Middle frontal gyrus (tissue), 1 donor: ENCODE measurements at regions not wholly inside any gene's neighbourhood (a gene's known extent, or its start where the extent isn't known, plus 50 kb on each side); places are given as distances from the start of the nearest gene placed in this dataset.

ENCODE experiments used
- DNase-seq: peaks from one replicate; pipeline ENCODE4 v3.0.0-alpha.2; 2015; ENCODE audit warnings: low spot score; ENCODE audit errors: extremely low spot score

DNA sequence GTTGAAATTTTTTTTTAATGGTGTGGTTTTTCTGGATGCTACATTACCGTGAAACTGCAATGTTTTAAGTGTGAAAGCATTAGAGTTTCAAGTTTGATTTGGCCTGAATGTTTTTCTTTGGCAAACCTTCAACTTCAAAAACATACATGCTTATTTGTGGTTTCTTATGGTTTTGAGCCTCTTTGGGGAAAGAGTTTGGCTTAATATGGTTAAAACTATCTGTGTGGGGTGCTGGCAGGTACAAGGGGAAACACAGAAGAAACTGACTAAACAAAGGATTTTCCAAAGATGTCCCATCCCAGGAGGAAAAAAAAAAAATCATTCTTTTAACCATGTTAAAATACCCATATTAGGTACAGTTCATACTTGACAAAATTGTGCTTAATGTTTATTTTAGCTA lies 121.1 kb downstream of the HGF start:
- DNase-seq, result no peak

DNA sequence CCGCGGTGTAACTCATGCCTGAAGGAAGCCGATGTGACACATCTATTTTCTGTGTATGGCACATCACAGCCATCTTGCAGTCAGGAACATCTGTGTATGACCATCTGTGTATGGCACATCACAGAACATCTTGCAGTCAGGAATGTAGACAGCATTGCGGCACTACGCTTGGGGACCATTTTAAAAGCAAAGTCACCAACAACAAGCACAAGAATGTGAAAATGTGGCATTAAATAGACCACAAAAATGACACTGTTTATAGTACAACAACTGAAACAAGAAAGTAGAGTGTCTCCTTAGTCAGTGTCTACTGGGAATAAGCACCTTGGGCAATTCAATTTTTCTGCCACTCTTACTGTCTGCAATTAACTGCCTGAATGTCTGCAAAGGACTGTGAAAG lies 124.4 kb downstream of the HGF start:
- no peak for DNase-seq

DNA sequence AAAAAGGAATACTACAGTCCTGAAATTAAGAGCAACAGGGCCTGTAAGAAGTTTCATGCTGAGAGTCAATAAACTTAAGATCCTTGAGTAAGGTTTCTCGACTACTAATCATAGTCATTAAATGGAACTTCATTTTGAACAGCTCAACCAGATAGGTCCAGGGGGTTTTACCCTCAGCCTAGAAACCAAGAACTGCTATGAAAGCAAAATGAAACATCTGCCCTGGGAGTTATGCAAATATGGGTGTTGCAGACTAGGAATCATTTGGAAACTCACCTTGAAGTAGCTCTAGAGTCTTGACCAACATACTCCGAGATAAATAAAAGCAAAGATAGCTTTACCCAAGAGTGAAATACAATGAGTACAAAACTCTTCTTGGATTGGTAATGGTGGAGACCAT lies 128.0 kb downstream of the HGF start:
- no peak for DNase-seq

DNA sequence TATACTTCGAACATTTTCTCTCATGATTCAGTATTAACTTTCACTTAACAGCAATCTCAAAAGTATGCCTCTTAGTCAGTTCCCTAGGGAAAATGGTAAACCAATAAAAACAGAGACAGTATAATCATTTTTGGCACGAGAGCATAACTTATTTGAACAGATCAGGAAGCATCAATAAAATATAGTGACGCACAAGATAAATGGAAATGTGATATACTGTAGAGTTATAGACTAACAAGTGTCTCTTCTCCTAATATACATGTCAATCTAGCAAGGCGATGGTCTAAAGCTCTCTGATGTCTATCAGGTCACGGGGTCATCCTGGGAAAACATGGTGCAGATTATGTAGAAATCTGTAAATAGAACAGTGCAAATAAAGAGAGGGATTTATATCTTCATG lies 131.6 kb downstream of the HGF start:
- no peak for DNase-seq

DNA sequence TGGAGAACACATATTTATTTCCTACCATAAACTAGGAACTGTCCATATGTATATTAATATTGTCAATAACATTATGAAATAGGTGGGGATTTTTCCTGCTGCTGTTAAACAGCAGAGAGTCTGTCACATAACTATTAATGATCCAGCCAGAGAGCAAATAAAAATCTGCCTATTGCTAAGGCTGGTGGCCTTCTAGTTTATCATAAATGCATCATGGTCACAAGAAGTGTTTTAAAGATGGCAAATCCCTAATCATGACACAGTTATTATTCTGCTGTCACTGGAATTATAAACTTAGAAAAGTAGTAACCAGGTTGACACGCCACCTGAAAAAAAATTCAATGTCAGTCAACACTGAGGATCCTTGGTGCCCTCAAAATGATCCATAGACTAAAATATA lies 132.3 kb downstream of the HGF start:
- DNase-seq, result no peak

DNA sequence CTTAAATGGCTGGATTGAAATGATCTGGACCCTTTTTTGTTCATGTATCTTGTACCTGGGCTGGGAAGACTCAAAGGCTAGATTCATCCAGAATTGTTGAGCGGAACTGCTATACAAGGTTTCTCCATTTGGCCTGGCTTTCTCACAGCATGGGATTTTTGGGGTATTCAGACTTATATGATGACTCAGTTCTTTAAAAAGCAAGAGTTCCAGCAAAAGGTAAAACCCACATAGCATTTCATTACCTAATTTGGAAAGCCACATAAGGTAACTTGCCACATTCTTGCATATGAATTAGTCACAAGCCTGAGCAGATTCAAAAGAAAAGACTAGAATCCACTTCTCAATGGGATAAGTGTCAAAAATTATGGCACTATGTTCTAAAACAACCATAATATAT lies 137.4 kb downstream of the HGF start:
- DNase-seq, result no peak

DNA sequence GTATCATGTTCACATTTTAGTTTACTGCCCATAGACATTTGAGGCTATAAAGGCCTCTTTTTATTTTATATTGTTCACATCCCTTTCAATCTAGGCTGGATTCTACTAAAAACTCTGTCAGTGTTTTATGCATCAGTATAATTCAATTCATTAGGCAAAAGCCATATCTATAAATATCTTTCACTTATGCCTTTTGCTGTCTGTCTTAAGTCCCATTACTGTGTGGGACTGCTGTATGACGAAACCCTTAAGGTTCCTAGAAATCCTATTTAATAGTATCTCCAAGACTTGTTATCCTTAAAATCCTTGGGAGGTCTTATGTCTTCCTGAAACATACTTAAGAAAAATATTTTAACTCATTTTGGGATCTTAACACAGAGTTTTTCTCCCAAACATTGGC lies 139.2 kb downstream of the HGF start:
- no peak for DNase-seq

DNA sequence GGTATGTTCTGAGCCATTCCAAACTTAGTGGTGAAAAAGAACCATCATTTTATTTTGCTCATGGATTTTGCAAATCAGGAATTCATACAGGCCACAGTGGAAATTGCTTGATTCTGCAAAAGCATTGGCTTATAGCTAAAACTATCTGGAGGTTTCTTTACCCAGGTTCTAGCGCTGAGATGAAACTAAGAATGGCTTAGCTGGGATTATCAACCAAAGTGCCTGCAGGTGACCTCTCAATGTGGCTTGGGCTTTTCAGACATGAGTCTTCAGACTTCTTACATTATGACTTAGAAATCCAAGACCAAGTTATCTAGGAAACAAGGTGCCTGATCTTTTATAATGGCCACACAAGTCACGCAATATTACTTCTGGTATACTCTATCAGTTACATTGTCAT lies 140.1 kb downstream of the HGF start:
- DNase-seq, result no peak

DNA sequence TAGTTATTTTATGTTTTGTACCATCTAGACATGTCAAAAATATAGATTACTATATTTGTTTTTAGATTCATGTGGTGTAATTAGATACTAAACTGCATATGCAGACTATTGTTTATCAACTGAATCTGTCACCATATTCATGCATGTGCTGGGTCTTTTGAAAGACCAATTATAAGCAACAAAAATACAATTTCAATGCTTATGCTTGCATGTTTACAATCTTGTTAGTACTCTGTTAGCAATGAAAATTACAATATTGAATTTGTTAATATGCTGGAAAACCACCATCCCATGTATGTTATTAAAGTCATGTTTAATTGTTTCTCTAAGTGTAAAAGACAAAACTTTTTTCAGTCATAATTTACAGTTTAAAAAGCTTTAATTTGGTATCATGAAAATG lies 140.9 kb downstream of the HGF start:
- no peak for DNase-seq

DNA sequence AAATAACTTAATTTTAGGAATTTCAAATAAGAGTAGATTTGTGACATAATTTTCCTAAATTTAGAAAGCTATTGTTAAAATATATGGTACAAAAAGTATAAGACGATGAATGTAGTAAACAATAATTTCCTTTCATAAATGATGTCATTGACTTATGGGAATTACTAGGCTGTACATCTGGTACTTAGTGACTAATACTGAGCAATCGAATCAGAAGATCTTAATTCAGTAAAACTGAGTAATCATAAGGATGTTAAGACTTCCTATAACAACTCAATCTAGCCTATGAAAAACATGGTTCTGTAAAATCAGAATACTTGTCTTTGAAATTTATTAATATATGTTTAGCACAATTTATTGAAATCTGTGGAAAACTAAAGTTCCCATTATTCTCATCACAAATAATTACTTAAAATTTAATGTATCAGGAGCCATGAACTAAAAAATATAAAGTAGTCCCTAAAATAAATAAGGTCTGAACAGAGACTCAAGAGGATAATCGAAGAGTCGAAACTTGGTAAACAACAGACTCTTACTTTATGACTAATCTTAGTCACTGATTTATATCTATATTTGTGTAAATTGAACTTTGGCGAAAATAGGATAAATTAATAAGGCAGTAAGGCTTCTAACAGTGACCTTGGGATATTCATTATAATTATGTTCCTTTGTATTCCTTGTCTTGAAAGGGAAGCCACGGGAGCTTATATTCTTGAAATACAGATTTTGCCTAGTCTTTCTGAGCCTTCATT lies 142.1 kb downstream of the HGF start:
- DNase-seq, result no peak

DNA sequence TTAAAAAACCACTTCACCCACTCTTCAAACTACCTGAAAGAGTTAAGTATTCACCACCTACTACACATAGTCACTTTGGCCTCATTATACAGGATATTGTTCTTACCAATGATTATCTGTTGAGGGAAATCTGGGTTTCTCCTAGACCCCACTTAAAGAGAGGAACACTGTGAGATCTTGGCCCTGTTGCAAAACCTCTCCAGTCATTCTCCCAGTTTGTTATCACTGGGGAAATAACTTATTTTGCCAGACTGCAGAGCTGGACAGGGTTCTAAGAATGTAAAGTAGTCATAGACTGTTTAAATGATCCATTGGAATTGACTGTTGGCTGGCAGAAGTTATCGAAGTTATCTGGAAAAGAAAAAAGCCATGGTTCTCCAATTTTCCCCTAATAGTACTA lies 143.8 kb downstream of the HGF start:
- no peak for DNase-seq

DNA sequence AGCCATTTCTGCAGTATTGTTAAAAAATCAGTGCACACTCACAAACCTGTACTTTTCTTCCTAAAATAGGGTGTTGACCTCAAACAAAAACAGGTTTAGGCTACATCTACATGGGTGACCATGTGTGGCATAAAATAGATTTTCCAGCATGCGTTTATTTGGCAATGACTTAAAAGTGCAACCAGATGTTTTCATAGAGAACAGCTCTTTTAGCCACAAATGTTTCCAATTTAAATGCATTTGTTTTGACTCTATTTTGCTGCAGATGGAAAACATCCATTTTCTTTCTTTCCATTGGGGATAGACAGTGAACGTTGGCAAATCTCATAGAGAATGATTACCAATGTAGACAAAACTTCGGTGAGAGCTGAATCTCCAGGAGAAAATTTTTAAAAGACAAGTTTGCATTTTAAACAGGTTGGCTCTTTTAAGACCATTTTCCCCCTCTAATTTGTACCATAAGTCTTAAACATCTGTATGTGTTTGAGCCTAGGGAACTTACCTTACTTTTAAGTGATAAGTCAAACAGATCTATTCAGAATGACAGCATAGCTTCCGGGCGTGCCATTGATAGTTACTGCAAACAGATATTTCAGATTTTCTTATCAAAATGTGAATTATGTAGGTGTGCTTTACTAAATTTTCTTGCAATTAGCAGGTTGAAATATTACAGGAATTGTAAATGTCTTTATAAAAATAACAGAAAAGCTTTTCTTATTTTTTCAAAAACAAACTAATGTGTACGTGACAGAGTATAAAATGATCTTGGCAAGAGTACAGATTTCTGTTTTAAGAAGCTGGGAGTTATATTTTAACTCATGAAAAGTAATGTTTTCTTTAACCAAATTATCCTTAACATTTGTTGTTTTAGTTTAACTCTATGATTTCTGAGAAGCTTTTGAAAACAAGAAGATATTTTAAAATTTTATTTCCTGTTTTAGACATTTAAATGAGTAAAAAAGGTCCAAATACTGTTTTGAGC lies 144.9 kb downstream of the HGF start:
- DNase-seq, result no peak

DNA sequence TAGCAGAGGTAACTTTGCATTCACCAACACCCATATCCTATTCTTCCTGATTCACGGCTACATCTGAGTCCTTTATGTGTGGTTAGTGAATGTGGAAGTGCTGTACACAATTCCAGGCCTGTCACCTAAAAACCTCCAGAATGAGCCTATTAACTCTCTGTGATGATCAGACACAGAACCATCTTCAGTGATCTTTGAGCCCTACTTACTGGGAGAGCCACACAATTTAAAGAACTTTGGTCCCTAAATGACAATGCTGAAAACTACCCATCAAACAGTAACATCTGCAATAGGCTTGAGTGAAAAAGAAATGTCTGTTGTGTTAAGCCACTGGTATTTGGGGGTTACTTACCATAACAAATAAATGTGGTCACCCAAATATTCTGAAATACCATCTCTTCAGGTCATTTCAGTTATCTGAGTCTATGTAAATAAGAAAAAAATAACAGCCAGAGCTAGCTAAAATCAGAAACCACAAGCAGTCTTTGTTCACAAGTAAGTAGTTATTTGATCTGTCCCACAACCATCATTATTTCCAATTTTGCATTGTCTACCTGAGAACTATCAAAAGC lies 145.7 kb downstream of the HGF start:
- no peak for DNase-seq

DNA sequence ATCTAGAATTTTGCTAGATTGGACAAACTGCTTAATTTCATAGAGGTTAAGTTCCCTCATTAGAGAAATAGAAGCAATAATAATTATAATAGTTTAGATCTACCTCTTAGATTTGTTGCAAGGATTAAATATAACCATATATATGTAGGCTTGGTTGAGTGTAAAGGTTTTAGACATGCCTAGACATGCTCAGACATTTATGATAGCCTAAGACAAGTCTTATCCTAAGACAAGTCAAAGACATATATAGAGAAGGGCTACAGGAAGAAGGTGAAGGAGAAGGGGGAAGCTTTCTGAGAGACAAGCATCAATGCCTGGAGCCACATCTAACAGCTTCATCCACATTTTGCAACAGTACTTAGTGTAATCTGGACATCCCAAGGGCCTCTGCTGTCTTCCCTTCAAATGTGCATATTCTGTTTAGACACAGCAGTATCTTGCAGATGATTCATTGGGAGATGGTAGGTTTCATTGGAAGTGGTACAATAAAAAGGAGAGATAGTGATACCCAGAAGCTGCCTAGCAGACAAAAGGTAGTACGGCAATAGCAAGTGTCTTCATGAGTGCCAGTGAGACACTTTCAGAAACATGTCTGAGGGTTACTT lies 146.5 kb downstream of the HGF start:
- DNase-seq, result no peak

DNA sequence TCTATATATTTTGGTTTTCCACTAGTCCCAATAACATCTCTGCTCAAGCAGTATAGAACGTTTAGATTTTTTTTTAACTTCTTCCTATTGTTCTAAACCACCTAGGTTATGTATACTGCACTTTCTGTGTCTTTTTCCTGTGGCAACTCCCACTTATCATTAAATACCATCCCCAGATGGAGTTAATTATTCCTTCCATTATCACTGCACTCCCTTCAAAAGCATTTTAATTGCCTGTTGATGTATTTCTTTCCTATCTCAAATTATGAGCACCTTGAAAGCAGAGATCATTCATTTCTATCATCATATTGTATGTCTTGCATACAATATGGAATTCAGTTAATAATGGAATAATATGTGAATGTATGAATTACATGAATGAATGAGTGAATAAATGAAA lies 148.0 kb downstream of the HGF start:
- DNase-seq, result no peak

DNA sequence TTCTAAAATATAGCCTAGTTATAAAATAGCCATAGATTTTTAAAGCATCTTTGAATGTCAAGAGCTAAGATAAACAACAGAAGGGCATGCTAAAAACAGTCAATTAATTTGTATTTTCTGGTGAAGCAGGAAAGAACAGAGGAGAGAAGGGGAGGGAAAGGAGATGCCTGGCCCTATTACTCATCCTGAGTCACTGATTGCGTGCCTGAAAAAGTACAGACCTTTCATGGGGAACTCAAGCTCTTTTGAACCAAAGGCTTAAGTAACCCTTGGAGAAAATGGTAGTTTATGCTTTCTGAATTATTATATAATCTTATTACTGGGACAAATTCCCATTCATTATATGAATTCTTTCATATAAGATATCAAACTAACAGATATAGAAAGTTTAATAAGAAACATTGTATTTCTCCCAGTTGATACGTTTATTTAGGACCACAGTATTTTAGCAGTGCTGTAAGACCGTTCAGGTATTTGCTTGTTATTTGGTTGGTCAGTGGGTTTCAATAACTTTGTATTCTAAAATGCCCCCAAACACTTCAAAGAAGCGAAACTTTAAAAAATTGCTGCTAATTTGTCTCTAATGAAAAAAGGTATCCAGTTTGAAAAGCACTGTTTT lies 151.3 kb downstream of the HGF start:
- no peak for DNase-seq

DNA sequence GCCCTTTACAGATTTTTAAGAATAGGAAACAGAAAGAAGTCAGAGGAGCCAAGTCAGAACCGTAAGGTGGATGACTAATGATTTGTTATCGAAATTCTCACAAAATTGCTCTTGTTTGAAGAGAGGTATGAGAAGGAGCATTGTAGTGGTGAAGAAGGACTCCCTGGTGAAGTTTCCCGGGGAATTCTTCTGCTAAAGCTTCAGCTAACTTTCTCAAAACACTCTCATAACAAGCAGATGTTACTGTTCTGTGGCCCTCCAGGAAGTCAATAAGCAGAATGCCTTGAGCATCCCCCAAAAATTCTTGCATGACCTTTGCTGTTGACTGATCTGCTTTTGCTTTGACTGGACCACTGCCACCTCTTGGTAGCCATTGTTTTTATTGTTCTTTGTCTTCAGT lies 152.9 kb downstream of the HGF start:
- DNase-seq, result no peak

DNA sequence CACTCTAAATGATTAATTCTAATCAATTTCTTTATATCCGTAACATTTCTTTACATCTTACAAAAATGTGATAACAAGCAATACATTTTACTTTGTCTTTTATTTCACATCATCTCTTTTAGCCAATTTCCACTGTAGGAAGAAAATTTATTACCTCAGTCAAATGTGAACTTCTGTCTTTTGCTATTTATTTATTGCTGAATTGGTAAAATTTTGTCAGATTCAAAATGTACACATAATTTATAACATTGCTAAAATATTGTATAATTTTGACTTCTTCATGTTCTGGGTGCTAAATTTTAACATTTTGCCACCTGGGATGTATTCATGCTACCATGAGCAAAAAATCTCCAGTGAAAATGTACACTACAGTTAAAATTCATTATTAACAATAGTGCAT lies 158.0 kb downstream of the HGF start:
- DNase-seq, result no peak

DNA sequence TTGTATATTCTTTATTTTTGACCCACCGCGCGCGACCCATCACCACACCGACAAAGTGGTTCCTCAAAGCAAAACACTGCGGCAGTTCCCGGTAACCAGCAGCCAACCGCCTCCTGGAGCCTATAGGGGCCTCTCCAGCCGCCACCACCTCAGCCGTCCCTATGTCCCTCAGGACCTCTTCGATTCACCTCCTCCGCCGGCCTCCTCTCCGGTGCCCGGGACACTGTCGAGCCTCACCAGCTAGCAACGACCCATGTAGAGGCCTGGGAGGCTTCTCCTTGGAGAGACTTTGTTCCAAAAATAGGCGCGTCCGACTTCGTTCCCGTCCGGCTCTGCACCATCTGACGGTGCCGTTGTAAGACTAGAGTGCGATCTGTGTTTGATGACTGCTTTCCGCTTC lies 158.8 kb downstream of the HGF start:
- DNase-seq, result no peak

DNA sequence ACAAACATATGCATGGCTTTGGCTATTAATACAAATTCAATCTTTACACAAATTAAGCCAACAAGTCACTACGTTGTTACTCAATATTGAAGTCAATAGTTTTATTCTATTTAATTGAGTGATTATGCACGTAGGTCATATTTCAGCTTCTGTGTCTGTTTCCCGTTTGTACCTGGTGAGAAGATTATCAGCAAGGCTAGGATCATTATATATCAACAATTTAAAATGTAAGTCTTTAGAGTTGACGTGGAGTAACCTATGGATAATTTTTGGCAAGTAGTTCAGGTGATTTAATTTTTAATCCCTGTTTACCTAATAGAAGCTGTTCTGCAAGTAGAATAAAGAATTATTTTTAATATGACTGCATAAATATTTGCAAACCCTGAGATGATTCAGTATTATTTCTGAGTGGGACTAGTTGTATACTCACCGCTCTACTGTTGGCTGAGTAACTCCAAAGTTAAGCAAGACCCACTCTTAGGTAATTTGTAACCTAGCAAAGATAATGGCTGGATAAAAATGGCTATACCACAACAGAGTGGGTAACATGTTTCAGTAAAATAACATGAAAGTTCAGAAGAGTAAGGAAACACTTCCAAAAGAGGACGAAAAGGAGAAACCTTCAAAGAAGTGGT lies 161.0 kb downstream of the HGF start:
- no peak for DNase-seq

DNA sequence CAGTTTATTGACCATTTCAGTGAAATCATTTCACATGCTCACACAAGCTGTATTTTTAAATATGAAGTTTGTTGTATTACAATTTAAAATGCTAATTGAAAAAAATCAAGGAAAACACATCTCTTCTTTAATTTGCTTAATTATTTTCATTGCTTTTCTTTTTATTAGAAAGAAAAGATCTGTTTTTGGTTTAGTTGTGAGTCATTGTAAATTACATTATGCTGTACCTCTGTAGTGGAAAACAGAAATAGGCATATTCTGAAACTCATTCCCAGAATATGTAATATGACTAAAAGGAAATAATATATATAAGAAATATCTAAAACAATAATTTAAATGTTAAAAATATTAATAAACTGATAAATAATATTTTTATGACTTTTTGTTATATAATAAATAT lies 161.9 kb downstream of the HGF start:
- no peak for DNase-seq
